GM12878 (cell line): ENCODE measurements at regions not wholly inside any gene's neighbourhood (a gene's known extent, or its start where the extent isn't known, plus 50 kb on each side); places are given as distances from the start of the nearest gene placed in this dataset.

Experiments used
- ATAC-seq: fragments of 200-7000 bp; cut with Tn5 transposase; 3 replicates; pipeline ENCODE4 v1.9.1; 2020; ENCODE audit warnings: mild to moderate bottlenecking, moderate library complexity
- BruUV-seq: library from RNA; stranded (reverse); fragments of 400-500 nt; replicated peaks from 2 replicates; lab custom pipeline; 2021; lab: Mats Ljungman, UMichigan
- CTCF ChIA-PET: fragments of 300-600 bp; sonication (Branson Sonifier 250); formaldehyde crosslinking; extraction: SDS; loops from one replicate; lab custom pipeline; 2021; ENCODE audit warnings: inconsistent platforms; lab: Yijun Ruan, JAX
- POLR2A ChIA-PET: fragments of 350-600 bp; formaldehyde crosslinking; extraction: SDS; loops from one replicate; lab custom pipeline; 2021; ENCODE audit warnings: inconsistent platforms; lab: Charles Lee
- RAD21 ChIA-PET: fragments of 300-600 bp; sonication (Branson Sonifier 250); formaldehyde crosslinking; loops from one replicate; lab custom pipeline; 2023; ENCODE audit warnings: antibody characterized with exemption; ENCODE audit not compliant: unreplicated experiment; lab: Charles Lee
- SMC1A ChIA-PET: fragments of 300-600 bp; sonication (Branson Sonifier 250); formaldehyde crosslinking; loops from one replicate; lab custom pipeline; 2023; ENCODE audit not compliant: unreplicated experiment, uncharacterized antibody; lab: Charles Lee
- DNase-seq: peaks from one replicate; pipeline ENCODE4 v3.0.0-alpha.2; 2011; ENCODE audit warnings: low read depth, low spot score
- FAIRE-seq: peaks from 3 replicates; lab custom pipeline; 2011; peaks lifted over from hg19 to GRCh38; lab: Jason Lieb, UNC
- H2AFZ ChIP-seq: 2 replicates; pipeline ENCODE4 v1.6.0; 2011; ENCODE audit warnings: low read depth, low read length, control low read depth; ENCODE audit not compliant: control insufficient read depth
- H3K27ac ChIP-seq: 2 replicates; pipeline ENCODE4 v1.5.1; 2011; ENCODE audit warnings: control low read depth; ENCODE audit not compliant: control insufficient read depth, insufficient read depth
- H3K27me3 ChIP-seq, 2 experiments: replicated peaks in 1 of 2; 2 replicates each; pipeline versions ENCODE4 v1.6.0 to v1.6.1; 2011; ENCODE audit warnings: low read length in 1 of 2; ENCODE audit not compliant: control insufficient read depth in 2 of 2, insufficient read depth in 2 of 2
- H3K36me3 ChIP-seq, 2 experiments: 2 replicates each; pipeline ENCODE4 v1.5.1; 2011; ENCODE audit warnings: low read length in 1 of 2; ENCODE audit not compliant: control insufficient read depth in 2 of 2, insufficient read depth in 2 of 2
- H3K4me1 ChIP-seq: 2 replicates; pipeline ENCODE4 v1.6.1; 2011; ENCODE audit warnings: mild to moderate bottlenecking, low read length, moderate library complexity, mixed read lengths; ENCODE audit not compliant: control insufficient read depth, insufficient read depth
- H3K4me2 ChIP-seq: 2 replicates; pipeline ENCODE4 v1.6.0; 2011; ENCODE audit warnings: control low read depth; ENCODE audit not compliant: control insufficient read depth, insufficient read depth
- H3K4me3 ChIP-seq: fragments of 200-600 bp; sonication (generic); 2 replicates; pipeline ENCODE4 v1.5.1; 2016
- H3K79me2 ChIP-seq: 2 replicates; pipeline ENCODE4 v1.6.0; 2011; ENCODE audit warnings: low read length; ENCODE audit not compliant: control insufficient read depth, insufficient read depth
- H3K9ac ChIP-seq: 2 replicates; pipeline ENCODE4 v1.8.0; 2011; ENCODE audit warnings: low read length, control low read depth, mixed read lengths; ENCODE audit not compliant: control insufficient read depth, insufficient read depth
- H3K9me3 ChIP-seq: replicated peaks from 3 replicates; pipeline ENCODE4 v1.5.1; 2011; ENCODE audit warnings: mild to moderate bottlenecking, low read length; ENCODE audit not compliant: control insufficient read depth, insufficient read depth
- H4K20me1 ChIP-seq: 2 replicates; pipeline ENCODE4 v1.6.0; 2011; ENCODE audit not compliant: control insufficient read depth, insufficient read depth
- DPF2 ChIP-seq: fragments of 450-650 bp; IDR thresholded peaks from 2 replicates; pipeline ENCODE4 v1.6.1; 2017; ENCODE audit warnings: mild to moderate bottlenecking
- IRF4 ChIP-seq: IDR thresholded peaks from 2 replicates; pipeline ENCODE4 v1.6.1; 2011; ENCODE audit warnings: low read depth, low read length
- MEF2A ChIP-seq: IDR thresholded peaks from 2 replicates; pipeline ENCODE4 v1.6.1; 2011; ENCODE audit warnings: low read depth, mild to moderate bottlenecking, low read length, moderate library complexity; ENCODE audit not compliant: insufficient read depth
- POLR2AphosphoS2 ChIP-seq: IDR thresholded peaks from 2 replicates; pipeline ENCODE4 v1.6.1; 2011; ENCODE audit warnings: low read depth, mild to moderate bottlenecking, low read length, improper control_type of control experiment, moderate library complexity
- RBBP5 ChIP-seq: fragments of 200-600 bp; sonication (generic); conservative IDR thresholded peaks from 2 replicates; pipeline ENCODE4 v1.6.1; 2016
- WGBS: methylation state at CpG from one replicate; pipeline ENCODE4 v1.1.6; 2016; ENCODE audit warnings: low lambda C conversion rate; ENCODE audit not compliant: insufficient replicate concordance, insufficient coverage; ENCODE audit errors: missing lambda C conversion rate; 5-methylcytosine and 5-hydroxymethylcytosine counted together
- in situ Hi-C: fragments of 300-500 bp; cut with MboI; formaldehyde crosslinking; loops from 9 replicates; pipeline ENCODE4 v1.14.3; 2018; ENCODE audit warnings: mixed read lengths
- intact Hi-C: fragments of 100-400 bp; cut with micrococcal nuclease; formaldehyde crosslinking; loops from one replicate; pipeline ENCODE4 v1.14.2; 2022; ENCODE audit not compliant: unreplicated experiment
- TF ChIP-seq, protein P1 (sequence below): IDR thresholded peaks from 2 replicates; pipeline ENCODE4 v1.6.1; 2012; ENCODE audit warnings: low read depth, low read length, improper control_type of control experiment
- TF ChIP-seq, protein P2 (sequence below), 3 experiments: IDR thresholded peaks in 2 of 3; conservative IDR thresholded peaks in 1 of 3; 2 replicates each; pipeline ENCODE4 v1.5.1; 2011; ENCODE audit warnings: low read depth in 3 of 3, low read length in 3 of 3, mild to moderate bottlenecking in 3 of 3, control low read depth in 2 of 3, moderate library complexity in 2 of 3, inconsistent platforms in 1 of 3, mixed read lengths in 1 of 3; ENCODE audit not compliant: control insufficient read depth in 2 of 3, insufficient read depth in 1 of 3; ENCODE audit errors: extremely low read depth in 1 of 3

DNA sequence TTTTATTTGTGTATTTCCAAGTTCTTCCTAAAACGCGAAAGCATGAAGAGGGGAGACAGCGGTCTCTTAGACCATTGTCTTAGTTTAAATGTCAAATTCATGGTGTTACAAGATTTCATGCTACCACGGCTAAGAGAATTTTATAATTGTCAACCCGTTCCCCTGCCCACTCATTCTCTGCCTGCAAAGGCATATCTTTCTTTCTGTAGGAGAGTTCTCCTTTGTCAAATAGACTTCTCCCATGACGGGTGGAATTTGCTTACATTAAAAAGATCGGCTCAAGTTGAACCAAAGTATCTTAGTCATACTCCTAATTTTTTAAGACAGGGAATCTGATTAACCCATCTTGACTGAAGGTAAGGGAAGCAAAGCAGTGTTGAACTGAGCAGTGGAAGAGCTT, 539.2 kb downstream of the REEP3 start:
- Histone ChIP-seq H3K9ac (no peak overlapping the region), H3K9me3 (no peaks in the 10 kb centered on the region), H3K79me2 (no peaks in the 10 kb centered on the region), H3K27ac (no peak overlapping the region), H3K27me3 (no peaks in the 10 kb centered on the region), H3K4me1 (no peaks in the 10 kb centered on the region), H4K20me1 (no peaks in the 10 kb centered on the region), H3K36me3 (no peaks in the 10 kb centered on the region), H3K4me2 (no peak overlapping the region), H3K4me3 (no peak overlapping the region), H2AFZ (no peak overlapping the region)
- SMC1A ChIA-PET = interaction anchor here (1.5 kb wide), 1 partner anchor 19 kb away, joined by 3 read pairs; no protein-coding TSS in a partner anchor
- CTCF ChIA-PET = interaction anchor here (0.6 to 1.4 kb wide), 2 partner anchors 18 to 19 kb away, joined by 3 to 4 read pairs; no protein-coding TSS in a partner anchor
- 59% methylated on average over 7 of the region's 7 CpGs for WGBS
- TF ChIP-seq, protein P1, sequence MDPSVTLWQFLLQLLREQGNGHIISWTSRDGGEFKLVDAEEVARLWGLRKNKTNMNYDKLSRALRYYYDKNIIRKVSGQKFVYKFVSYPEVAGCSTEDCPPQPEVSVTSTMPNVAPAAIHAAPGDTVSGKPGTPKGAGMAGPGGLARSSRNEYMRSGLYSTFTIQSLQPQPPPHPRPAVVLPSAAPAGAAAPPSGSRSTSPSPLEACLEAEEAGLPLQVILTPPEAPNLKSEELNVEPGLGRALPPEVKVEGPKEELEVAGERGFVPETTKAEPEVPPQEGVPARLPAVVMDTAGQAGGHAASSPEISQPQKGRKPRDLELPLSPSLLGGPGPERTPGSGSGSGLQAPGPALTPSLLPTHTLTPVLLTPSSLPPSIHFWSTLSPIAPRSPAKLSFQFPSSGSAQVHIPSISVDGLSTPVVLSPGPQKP = no peak
- TF ChIP-seq POLR2AphosphoS2 = no peak
- TF ChIP-seq, protein P2, sequence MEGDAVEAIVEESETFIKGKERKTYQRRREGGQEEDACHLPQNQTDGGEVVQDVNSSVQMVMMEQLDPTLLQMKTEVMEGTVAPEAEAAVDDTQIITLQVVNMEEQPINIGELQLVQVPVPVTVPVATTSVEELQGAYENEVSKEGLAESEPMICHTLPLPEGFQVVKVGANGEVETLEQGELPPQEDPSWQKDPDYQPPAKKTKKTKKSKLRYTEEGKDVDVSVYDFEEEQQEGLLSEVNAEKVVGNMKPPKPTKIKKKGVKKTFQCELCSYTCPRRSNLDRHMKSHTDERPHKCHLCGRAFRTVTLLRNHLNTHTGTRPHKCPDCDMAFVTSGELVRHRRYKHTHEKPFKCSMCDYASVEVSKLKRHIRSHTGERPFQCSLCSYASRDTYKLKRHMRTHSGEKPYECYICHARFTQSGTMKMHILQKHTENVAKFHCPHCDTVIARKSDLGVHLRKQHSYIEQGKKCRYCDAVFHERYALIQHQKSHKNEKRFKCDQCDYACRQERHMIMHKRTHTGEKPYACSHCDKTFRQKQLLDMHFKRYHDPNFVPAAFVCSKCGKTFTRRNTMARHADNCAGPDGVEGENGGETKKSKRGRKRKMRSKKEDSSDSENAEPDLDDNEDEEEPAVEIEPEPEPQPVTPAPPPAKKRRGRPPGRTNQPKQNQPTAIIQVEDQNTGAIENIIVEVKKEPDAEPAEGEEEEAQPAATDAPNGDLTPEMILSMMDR (IDR thresholded peaks at IDR 0.05 in 2 of 3, conservative IDR thresholded peaks at IDR 0.05 in 1 of 3; ENCODE audit: control insufficient read depth in 2 of 3, extremely low read depth in 1 of 3, insufficient read depth in 1 of 3, low read depth in 3 of 3, low read length in 3 of 3) = no peak
- TF ChIP-seq IRF4 = no peak
- no peak for TF ChIP-seq DPF2
- TF ChIP-seq MEF2A = no peak
- no peak for TF ChIP-seq RBBP5
- no TSS peak for BruUV-seq
- no peak for FAIRE-seq
- RAD21 ChIA-PET = no interaction called here
- no peak for DNase-seq
- in situ Hi-C loops = no loop called here
- POLR2A ChIA-PET = no interaction called here
- intact Hi-C loops = no loop called here
- ATAC-seq = no peak
